Mammary epithelial cell (primary cell): ENCODE measurements at regions not wholly inside any gene's neighbourhood (a gene's known extent, or its start where the extent isn't known, plus 50 kb on each side); places are given as distances from the start of the nearest gene placed in this dataset.

Experiments
- CTCF ChIP-seq, 2 donors: IDR thresholded peaks in 1 of 2; conservative IDR thresholded peaks in 1 of 2; 2 replicates each; pipeline ENCODE4 v1.5.1; 2011 to 2012; ENCODE audit warnings: inconsistent platforms in 2 of 2, low read length in 2 of 2, mild to moderate bottlenecking in 2 of 2, control low read depth in 1 of 2, low read depth in 1 of 2; ENCODE audit not compliant: insufficient read depth in 1 of 2; ENCODE audit errors: extremely low read depth in 1 of 2
- EZH2 ChIP-seq: IDR thresholded peaks from 2 replicates; pipeline ENCODE4 v1.6.1; 2012; ENCODE audit warnings: low read length, inconsistent platforms, borderline replicate concordance

GRCh38 chr16:77491091-77491490 is 56.3 kb upstream of the ADAMTS18 start:
- TF ChIP-seq EZH2 (no peak), CTCF (conservative IDR thresholded peaks at IDR 0.05 in 1 of 2, IDR thresholded peaks at IDR 0.05 in 1 of 2; ENCODE audit: extremely low read depth in 1 of 2, insufficient read depth in 1 of 2, low read depth in 1 of 2, low read length in 2 of 2) (no peak)
